HCT116 (cell line): ENCODE measurements at regions not wholly inside any gene's neighbourhood (a gene's known extent, or its start where the extent isn't known, plus 50 kb on each side); places are given as distances from the start of the nearest gene placed in this dataset.

ENCODE experiments used
- ATAC-seq: fragments of 200-7000 bp; cut with Tn5 transposase; 2 replicates; pipeline ENCODE4 v1.9.1; 2020; ENCODE audit warnings: mild to moderate bottlenecking, moderate library complexity
- BruUV-seq: library from RNA; stranded (reverse); fragments of 400-500 nt; replicated peaks from 2 replicates; lab custom pipeline; 2021; lab: Mats Ljungman, UMichigan
- CTCF ChIA-PET: fragments of 300-600 bp; sonication (Branson Sonifier 250); formaldehyde crosslinking; loops from one replicate; lab custom pipeline; 2021; ENCODE audit warnings: antibody characterized with exemption; lab: Charles Lee
- POLR2A ChIA-PET: fragments of 300-600, 350-600 bp; sonication (Branson Sonifier 250); formaldehyde crosslinking; loops from one replicate; lab custom pipeline; 2021; ENCODE audit warnings: antibody characterized with exemption; lab: Charles Lee
- RAD21 ChIA-PET, 2 experiments: fragments of 300-600 bp; sonication (Branson Sonifier 250); formaldehyde crosslinking; loops; one replicate each; lab custom pipeline; 2023; ENCODE audit warnings: low total read pairs in 2 of 2; ENCODE audit not compliant: uncharacterized antibody in 2 of 2, unreplicated experiment in 2 of 2, low non-redundant PET in 1 of 2; lab: Charles Lee
- DNase-seq: peaks from one replicate; pipeline ENCODE4 v3.0.0-alpha.2; 2010; ENCODE audit warnings: low read depth, low spot score
- H2AFZ ChIP-seq: fragments of 200-600 bp; shearing (Covaris generic), sonication (generic); 2 replicates; pipeline ENCODE4 v1.6.1; 2017; ENCODE audit warnings: low read depth, mixed run types, mixed read lengths, antibody characterized with exemption, low read length; ENCODE audit not compliant: poor library complexity, severe bottlenecking
- H3K27ac ChIP-seq: 2 replicates; pipeline ENCODE4 v1.5.1; 2012; ENCODE audit warnings: low read depth, low read length
- H3K27me3 ChIP-seq: fragments of 200-600 bp; sonication (generic); 2 replicates; pipeline ENCODE4 v1.6.1; 2016; ENCODE audit warnings: mixed run types, low read length, mixed read lengths; ENCODE audit not compliant: insufficient read depth
- H3K36me3 ChIP-seq, 2 experiments: fragments of 200-500 bp in 1 of 2; fragments of 200-600 bp in 1 of 2; sonication (Bioruptor generic) in 1 of 2; sonication (generic) in 1 of 2; 2 replicates each; pipeline versions ENCODE4 v1.5.1 to v1.6.1; 2014 to 2016; ENCODE audit warnings: low read length in 2 of 2, inconsistent platforms in 1 of 2, mixed read lengths in 1 of 2, mixed run types in 1 of 2; ENCODE audit not compliant: insufficient read depth in 2 of 2, control insufficient read depth in 1 of 2
- H3K4me1 ChIP-seq, 2 experiments: fragments of 200-600 bp in 1 of 2; sonication (generic) in 1 of 2; 2 replicates each; pipeline versions ENCODE4 v1.5.1 to v1.6.1; 2012 to 2017; ENCODE audit warnings: low read length in 2 of 2, inconsistent platforms in 1 of 2, mild to moderate bottlenecking in 1 of 2, mixed read lengths in 1 of 2, mixed run types in 1 of 2, moderate library complexity in 1 of 2; ENCODE audit not compliant: insufficient read depth in 2 of 2, control insufficient read depth in 1 of 2
- H3K4me2 ChIP-seq: fragments of 200-600 bp; sonication (generic); 2 replicates; pipeline ENCODE4 v1.6.1; 2017; ENCODE audit warnings: mixed run types, low read length, mixed read lengths
- H3K4me3 ChIP-seq, 2 experiments: fragments of 200-600 bp in 1 of 2; sonication (generic) in 1 of 2; replicated peaks in 1 of 2; 2 replicates each; pipeline ENCODE4 v1.5.1; 2011 to 2016; ENCODE audit warnings: low read length in 2 of 2, control low read depth in 1 of 2, low read depth in 1 of 2, mild to moderate bottlenecking in 1 of 2, mixed read lengths in 1 of 2, mixed run types in 1 of 2
- H3K79me2 ChIP-seq: fragments of 200-600 bp; sonication (generic); 2 replicates; pipeline ENCODE4 v1.6.1; 2017; ENCODE audit warnings: mild to moderate bottlenecking, mixed run types, low read length, moderate library complexity, mixed read lengths; ENCODE audit not compliant: insufficient read depth
- H3K9ac ChIP-seq: fragments of 200-600 bp; sonication (generic); 2 replicates; pipeline ENCODE4 v1.6.1; 2016; ENCODE audit warnings: low read length, mixed read lengths
- H3K9me2 ChIP-seq: fragments of 200-600 bp; sonication (generic), shearing (Covaris generic); 2 replicates; pipeline ENCODE4 v1.6.1; 2017; ENCODE audit warnings: mixed run types, mild to moderate bottlenecking, moderate library complexity; ENCODE audit not compliant: insufficient read depth
- H3K9me3 ChIP-seq, 2 experiments: fragments of 200-500 bp in 1 of 2; fragments of 200-600 bp in 1 of 2; sonication (Bioruptor generic) in 1 of 2; sonication (generic) in 1 of 2; 2 replicates each; pipeline ENCODE4 v1.6.1; 2014 to 2017; ENCODE audit warnings: low read length in 2 of 2, mixed read lengths in 2 of 2, inconsistent platforms in 1 of 2, low read depth in 1 of 2, mild to moderate bottlenecking in 1 of 2, mixed run types in 1 of 2, moderate library complexity in 1 of 2; ENCODE audit not compliant: control insufficient read depth in 1 of 2, insufficient read depth in 1 of 2
- H4K20me1 ChIP-seq: fragments of 200-600 bp; sonication (generic), shearing (Covaris generic); 2 replicates; pipeline ENCODE4 v1.6.1; 2017; ENCODE audit warnings: mixed run types, mild to moderate bottlenecking, moderate library complexity; ENCODE audit not compliant: insufficient read depth
- CEBPB ChIP-seq: IDR thresholded peaks from 2 replicates; pipeline ENCODE4 v1.6.1; 2012; ENCODE audit warnings: low read depth
- EGR1 ChIP-seq: IDR thresholded peaks from 2 replicates; pipeline ENCODE4 v1.6.1; 2012; ENCODE audit warnings: low read depth
- ELF1 ChIP-seq: IDR thresholded peaks from 2 replicates; pipeline ENCODE4 v1.6.1; 2012; ENCODE audit warnings: low read depth, borderline replicate concordance
- EZH2phosphoT487 ChIP-seq: fragments of 200-600 bp; IDR thresholded peaks from 2 replicates; pipeline ENCODE4 v1.6.1; 2018; ENCODE audit warnings: antibody characterized with exemption, borderline replicate concordance
- FOSL1 ChIP-seq: IDR thresholded peaks from 2 replicates; pipeline ENCODE4 v1.6.1; 2012; ENCODE audit warnings: low read depth
- POLR2A ChIP-seq: IDR thresholded peaks from 2 replicates; pipeline ENCODE4 v1.7.0; 2011; ENCODE audit warnings: borderline replicate concordance; ENCODE audit not compliant: insufficient read depth, insufficient read length; ENCODE audit errors: extremely low read depth
- RAD21 ChIP-seq: IDR thresholded peaks from 2 replicates; pipeline ENCODE4 v1.6.1; 2012; ENCODE audit warnings: low read depth, mild to moderate bottlenecking
- SP1 ChIP-seq: IDR thresholded peaks from 2 replicates; pipeline ENCODE4 v1.6.1; 2012; ENCODE audit warnings: low read depth
- SRF ChIP-seq: IDR thresholded peaks from 2 replicates; pipeline ENCODE4 v1.6.1; 2012; ENCODE audit warnings: low read depth
- ZBTB33 ChIP-seq: IDR thresholded peaks from 2 replicates; pipeline ENCODE4 v1.6.1; 2011; ENCODE audit warnings: mild to moderate bottlenecking, low read length, moderate library complexity; ENCODE audit not compliant: insufficient replicate concordance; ENCODE audit errors: extremely low read depth
- intact Hi-C: fragments of 100-400 bp; cut with micrococcal nuclease; formaldehyde crosslinking; loops from 2 replicates; pipeline ENCODE4 v1.10.0; 2022
- TF ChIP-seq, protein P1 (sequence below), 3 experiments: fragments of 200-600 bp in 1 of 3; sonication (generic) in 1 of 3; IDR thresholded peaks in 2 of 3; conservative IDR thresholded peaks in 1 of 3; 2 replicates each; pipeline ENCODE4 v1.5.1; 2012 to 2017; ENCODE audit warnings: low read depth in 2 of 3, low read length in 2 of 3, antibody characterized with exemption in 1 of 3, borderline replicate concordance in 1 of 3, control low read depth in 1 of 3, mild to moderate bottlenecking in 1 of 3, mixed read lengths in 1 of 3, mixed run types in 1 of 3, moderate library complexity in 1 of 3; ENCODE audit not compliant: insufficient read depth in 1 of 3
- TF ChIP-seq, protein P2 (sequence below): IDR thresholded peaks from 2 replicates; pipeline ENCODE4 v1.6.1; 2012

DNA sequence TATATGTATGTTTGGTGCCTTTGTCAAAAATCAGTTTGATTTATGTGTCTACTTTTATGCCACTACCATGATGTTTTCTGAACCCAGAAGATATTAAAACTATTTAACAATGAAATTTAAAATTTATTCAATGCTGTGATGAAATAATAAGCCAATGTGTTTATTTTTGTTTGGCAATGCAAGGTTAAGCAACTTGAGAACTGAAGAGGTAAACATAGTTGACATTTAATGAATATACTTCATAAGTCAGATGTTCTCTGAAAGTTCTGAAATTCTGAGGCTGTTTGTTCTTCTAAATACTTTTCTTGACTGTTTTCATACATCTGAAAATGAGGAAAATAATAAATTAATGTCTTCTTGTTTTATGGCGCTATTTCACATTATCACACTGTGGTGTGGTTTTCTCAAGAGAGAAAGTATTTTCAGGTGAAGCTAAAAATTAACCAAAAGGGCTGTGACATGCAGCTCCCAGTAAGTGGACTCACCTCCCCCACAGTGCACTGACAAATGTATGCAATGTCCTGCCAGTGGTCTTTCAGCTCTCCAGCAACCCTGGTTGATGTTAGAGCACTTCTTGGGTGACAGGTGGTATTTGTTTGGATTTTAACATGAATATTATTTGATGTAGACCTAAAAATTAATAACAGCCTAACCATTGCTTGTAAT lies 863.6 kb upstream of the SALL3 start:
- no peaks in the 10 kb centered on the region for H3K36me3 ChIP-seq
- H3K79me2 ChIP-seq: no peaks in the 10 kb centered on the region

More for the DNA sequence above, 863.6 kb upstream of the SALL3 start:
- no TSS peak for BruUV-seq
- Histone ChIP-seq H3K4me1 (no peaks in the 10 kb centered on the region), H3K9ac (no peak overlapping the region), H3K27ac (no peak overlapping the region), H3K4me2 (no peak overlapping the region), H3K9me2 (no peaks in the 10 kb centered on the region), H2AFZ (no peak overlapping the region), H3K4me3 (no peak overlapping the region), H4K20me1 (no peaks in the 10 kb centered on the region), H3K27me3 (no peaks in the 10 kb centered on the region), H3K9me3 (peaks cover 8 to 21% of the 10 kb centered on the region in 2 experiments; a peak in 3 of 4 replicates)
- ChIA-PET POLR2A (no interaction called here), CTCF (no interaction called here), RAD21 (no interaction called here)
- intact Hi-C loops: no loop called here
- TF ChIP-seq EZH2phosphoT487 (no peak), SP1 (no peak), EGR1 (no peak), FOSL1 (no peak), RAD21 (no peak), POLR2A (no peak), ZBTB33 (no peak), SRF (no peak), CEBPB (no peak), ELF1 (no peak)
- TF ChIP-seq, protein P1, sequence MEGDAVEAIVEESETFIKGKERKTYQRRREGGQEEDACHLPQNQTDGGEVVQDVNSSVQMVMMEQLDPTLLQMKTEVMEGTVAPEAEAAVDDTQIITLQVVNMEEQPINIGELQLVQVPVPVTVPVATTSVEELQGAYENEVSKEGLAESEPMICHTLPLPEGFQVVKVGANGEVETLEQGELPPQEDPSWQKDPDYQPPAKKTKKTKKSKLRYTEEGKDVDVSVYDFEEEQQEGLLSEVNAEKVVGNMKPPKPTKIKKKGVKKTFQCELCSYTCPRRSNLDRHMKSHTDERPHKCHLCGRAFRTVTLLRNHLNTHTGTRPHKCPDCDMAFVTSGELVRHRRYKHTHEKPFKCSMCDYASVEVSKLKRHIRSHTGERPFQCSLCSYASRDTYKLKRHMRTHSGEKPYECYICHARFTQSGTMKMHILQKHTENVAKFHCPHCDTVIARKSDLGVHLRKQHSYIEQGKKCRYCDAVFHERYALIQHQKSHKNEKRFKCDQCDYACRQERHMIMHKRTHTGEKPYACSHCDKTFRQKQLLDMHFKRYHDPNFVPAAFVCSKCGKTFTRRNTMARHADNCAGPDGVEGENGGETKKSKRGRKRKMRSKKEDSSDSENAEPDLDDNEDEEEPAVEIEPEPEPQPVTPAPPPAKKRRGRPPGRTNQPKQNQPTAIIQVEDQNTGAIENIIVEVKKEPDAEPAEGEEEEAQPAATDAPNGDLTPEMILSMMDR (IDR thresholded peaks at IDR 0.05 in 2 of 3, conservative IDR thresholded peaks at IDR 0.05 in 1 of 3; ENCODE audit: borderline replicate concordance in 1 of 3, insufficient read depth in 1 of 3, low read depth in 2 of 3, low read length in 2 of 3): no peak
- TF ChIP-seq, protein P2, sequence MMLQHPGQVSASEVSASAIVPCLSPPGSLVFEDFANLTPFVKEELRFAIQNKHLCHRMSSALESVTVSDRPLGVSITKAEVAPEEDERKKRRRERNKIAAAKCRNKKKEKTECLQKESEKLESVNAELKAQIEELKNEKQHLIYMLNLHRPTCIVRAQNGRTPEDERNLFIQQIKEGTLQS: no peak
- DNase-seq: no peak
- ATAC-seq: no peak
